Epithelial cell of esophagus (primary cell): ENCODE measurements at regions not wholly inside any gene's neighbourhood (a gene's known extent, or its start where the extent isn't known, plus 50 kb on each side); places are given as distances from the start of the nearest gene placed in this dataset.

Experiments
- DNase-seq: peaks from one replicate; pipeline ENCODE4 v3.0.0; 2010; ENCODE audit warnings: low read depth
- H3K4me3 ChIP-seq: 2 replicates; pipeline ENCODE4 v1.5.1; 2011; ENCODE audit warnings: mild to moderate bottlenecking, low read length, control low read depth
- TF ChIP-seq, protein P1 (sequence below): IDR thresholded peaks from 2 replicates; pipeline ENCODE4 v1.5.1; 2011; ENCODE audit warnings: low read depth, mild to moderate bottlenecking, low read length, control low read depth, inconsistent platforms; ENCODE audit not compliant: insufficient read depth; ENCODE audit errors: missing control alignments

DNA sequence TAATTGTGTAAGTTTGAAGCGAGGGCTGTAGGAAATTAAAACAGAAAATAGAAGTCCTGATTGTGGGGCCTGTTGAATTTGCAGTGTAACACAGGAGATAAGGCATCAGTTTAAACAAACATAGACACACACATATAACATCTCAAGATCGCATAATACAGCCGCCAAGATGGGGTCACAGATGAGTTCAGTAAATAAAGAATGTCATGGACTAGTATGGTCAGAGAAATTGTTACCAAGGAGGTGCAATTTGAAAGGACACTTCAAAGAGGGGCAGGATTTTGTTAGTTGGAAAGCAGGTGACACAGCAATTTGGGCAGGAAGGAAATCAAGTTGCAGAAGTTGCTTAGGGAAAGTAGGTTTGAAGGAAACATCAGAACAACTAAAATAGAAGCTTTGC is 450.0 kb downstream of the USP25 start:
- no peak for DNase-seq

DNA sequence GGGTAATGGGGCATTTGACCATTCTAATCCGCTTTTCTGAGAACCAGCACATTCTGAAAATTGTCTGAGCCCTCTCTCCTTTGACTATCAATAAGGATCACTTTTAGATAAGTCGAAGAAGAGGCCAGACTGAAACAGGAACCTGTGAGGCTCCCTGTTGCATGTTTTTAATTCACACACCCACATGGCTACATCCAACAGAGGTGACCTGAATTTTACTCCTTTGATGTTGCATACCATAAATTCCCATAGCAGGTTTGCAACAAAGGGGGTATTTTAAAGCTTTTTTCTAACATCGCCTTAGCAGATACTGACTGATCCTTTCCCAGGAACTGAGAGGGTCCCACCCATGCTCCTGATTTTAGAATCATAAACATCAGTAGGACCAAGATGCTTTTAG is 450.8 kb downstream of the USP25 start:
- TF ChIP-seq, protein P1, sequence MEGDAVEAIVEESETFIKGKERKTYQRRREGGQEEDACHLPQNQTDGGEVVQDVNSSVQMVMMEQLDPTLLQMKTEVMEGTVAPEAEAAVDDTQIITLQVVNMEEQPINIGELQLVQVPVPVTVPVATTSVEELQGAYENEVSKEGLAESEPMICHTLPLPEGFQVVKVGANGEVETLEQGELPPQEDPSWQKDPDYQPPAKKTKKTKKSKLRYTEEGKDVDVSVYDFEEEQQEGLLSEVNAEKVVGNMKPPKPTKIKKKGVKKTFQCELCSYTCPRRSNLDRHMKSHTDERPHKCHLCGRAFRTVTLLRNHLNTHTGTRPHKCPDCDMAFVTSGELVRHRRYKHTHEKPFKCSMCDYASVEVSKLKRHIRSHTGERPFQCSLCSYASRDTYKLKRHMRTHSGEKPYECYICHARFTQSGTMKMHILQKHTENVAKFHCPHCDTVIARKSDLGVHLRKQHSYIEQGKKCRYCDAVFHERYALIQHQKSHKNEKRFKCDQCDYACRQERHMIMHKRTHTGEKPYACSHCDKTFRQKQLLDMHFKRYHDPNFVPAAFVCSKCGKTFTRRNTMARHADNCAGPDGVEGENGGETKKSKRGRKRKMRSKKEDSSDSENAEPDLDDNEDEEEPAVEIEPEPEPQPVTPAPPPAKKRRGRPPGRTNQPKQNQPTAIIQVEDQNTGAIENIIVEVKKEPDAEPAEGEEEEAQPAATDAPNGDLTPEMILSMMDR, result no peak
- DNase-seq, result no peak
- no peak overlapping the region for H3K4me3 ChIP-seq

More for the DNA sequence above, 450.0 kb downstream of the USP25 start:
- TF ChIP-seq, protein P1, result no peak
- H3K4me3 ChIP-seq, result no peak overlapping the region

DNA sequence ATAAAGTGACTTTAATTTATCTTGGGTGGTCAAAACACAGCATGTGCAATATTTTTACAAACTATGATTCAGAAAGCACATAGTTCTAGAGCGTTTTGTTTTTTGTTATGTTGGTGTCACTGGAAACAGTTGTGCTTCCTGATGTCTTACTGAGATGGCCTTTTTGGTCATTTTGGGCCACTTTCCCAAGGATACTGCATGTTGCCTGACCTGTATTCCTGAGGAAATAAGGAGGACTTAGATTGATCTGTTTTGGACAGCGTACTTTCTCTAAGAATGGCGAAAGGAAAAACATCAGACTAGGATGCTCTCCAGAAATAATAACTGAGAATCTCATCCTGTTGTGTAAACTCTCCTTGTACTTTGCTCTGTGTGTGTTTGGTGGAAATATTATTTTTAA is 451.2 kb downstream of the USP25 start:
- TF ChIP-seq, protein P1, result no peak
- H3K4me3 ChIP-seq, result no peak overlapping the region
- DNase-seq, result no peak

DNA sequence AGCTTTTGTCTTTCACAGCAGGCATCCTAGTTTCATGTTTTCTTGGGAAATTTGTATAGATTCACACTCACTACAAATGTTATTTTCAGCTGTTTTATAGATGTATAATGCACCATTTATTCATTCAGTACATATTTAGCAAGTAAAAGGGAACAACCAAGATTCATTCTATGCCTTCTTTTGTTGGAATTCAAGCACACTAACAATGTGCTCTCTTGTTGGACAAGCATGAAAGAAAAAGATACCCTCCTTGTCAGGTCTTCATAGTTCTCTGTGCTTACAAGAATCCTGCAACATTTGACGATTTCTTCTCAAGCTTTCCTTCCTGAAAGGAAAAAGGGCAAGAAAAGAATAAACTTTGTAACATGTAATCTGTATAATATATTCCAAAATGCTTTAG is 456.0 kb downstream of the USP25 start:
- DNase-seq, result no peak
- H3K4me3 ChIP-seq, result no peak overlapping the region
- TF ChIP-seq, protein P1, result no peak

DNA sequence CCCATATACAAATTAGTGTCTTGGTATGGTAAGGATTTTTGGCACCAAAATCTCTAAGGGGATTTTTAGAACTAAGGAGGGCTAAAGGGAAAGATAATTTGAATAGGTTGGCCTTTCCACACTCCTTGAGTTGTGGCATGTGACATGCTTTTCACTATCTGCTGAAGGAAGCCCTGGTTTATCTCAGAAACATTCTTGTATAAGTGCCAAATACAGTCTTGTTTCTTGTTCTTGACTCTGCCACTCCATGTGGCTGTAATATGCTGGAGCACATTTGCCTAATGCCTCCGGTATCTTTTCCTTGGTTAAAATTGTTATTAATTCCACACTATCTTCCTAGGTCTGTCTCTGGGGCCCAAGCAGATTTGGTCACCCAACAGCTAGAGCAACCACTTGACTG is 457.0 kb downstream of the USP25 start:
- H3K4me3 ChIP-seq, result no peak overlapping the region
- DNase-seq, result no peak
- TF ChIP-seq, protein P1, result no peak

DNA sequence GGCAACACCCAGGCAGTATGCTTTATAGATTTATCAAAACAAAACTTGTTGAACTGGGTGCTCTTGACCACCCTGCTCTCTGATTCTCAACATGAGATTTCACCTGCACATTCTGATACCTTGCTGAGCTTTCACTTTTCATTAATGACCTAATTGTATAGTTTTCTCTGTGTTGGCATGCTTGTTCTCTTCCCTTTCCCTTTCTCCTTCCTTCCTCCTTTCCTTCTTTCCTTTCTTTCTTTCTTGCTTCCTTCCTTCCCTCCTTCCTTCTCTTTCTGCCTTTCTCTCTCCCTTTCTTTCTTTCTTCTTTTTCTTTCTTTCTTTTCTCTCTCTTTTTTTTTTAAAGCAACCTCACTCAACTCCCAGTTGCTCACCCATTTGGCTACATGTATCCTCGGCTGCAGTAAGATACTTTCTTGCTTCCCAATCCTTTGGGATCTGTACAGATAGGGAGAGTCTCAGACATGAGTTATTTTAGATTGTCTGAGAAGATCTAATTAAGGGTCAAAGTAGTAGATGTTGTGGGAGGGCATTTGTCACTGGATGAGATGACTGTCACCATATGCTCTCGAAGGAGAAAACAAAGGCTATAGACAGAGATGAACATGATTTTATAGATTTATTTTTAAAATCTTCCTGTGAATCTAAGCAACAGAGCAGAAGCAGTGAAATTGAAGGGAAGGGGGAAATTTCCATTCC is 458.0 kb downstream of the USP25 start:
- DNase-seq, result no peak
- no peak overlapping the region for H3K4me3 ChIP-seq
- TF ChIP-seq, protein P1, result no peak

GRCh38 chr21:16192902-16193301 is 463.1 kb downstream of the USP25 start:
- TF ChIP-seq, protein P1, result no peak
- DNase-seq, result peak; percentile 94

More at GRCh38 chr21:16192902-16193301, 463.1 kb downstream of the USP25 start:
- H3K4me3 ChIP-seq, result no peak overlapping the region
